ENCODE measurements at regions not wholly inside any gene's neighbourhood (a gene's known extent, or its start where the extent isn't known, plus 50 kb on each side); places are given as distances from the start of the nearest gene placed in this dataset.

GRCh38 chr3:175956964-175957363 lies 1097.8 kb downstream of the NAALADL2 start:
- peaks cover 4% of the 10 kb centered on the region for H3K36me3 Mint-ChIP-seq
- POLR2A ChIA-PET, result no interaction called here
- no peak overlapping the region for H3K27ac Mint-ChIP-seq
- H3K9me3 Mint-ChIP-seq, result peaks cover 12% of the 10 kb centered on the region
- CTCF ChIA-PET, result interaction anchor here (1.0 kb wide), 1 partner anchor 473 kb away, joined by 4 read pairs; no protein-coding TSS in a partner anchor
- no peaks in the 10 kb centered on the region for H3K4me1 Mint-ChIP-seq
- H3K4me3 Mint-ChIP-seq, result no peak overlapping the region
- ATAC-seq (peak; percentile 46), DNase-seq (ENCODE audit: low spot score) (no peak)
- TF ChIP-seq JAZF1 (CRISPR knock-in tag; IDR thresholded peaks at IDR 0.05) (no peak), HMGXB4 (CRISPR knock-in tag; IDR thresholded peaks at IDR 0.05) (no peak), AR (CRISPR knock-in tag; IDR thresholded peaks at IDR 0.05) (no peak), MYBL2 (CRISPR knock-in tag; IDR thresholded peaks at IDR 0.05) (no peak), MXD4 (CRISPR knock-in tag; IDR thresholded peaks at IDR 0.05; ENCODE audit: borderline replicate concordance) (no peak)
- H3K27me3 Mint-ChIP-seq (ENCODE audit: low read depth), result no peaks in the 10 kb centered on the region

GRCh38 chr3:175951047-175951694 lies 1092.0 kb downstream of the NAALADL2 start:
- TF ChIP-seq NR1H2 (CRISPR knock-in tag; IDR thresholded peaks at IDR 0.05) (no peak), RELA (CRISPR knock-in tag; IDR thresholded peaks at IDR 0.05; ENCODE audit: borderline replicate concordance) (no peak), ZMAT4 (CRISPR knock-in tag; IDR thresholded peaks at IDR 0.05) (no peak), GTF2I (CRISPR knock-in tag; conservative IDR thresholded peaks at IDR 0.05) (no peak), IRF1 (CRISPR knock-in tag; IDR thresholded peaks at IDR 0.05) (no peak), HMGA2 (CRISPR knock-in tag; IDR thresholded peaks at IDR 0.05) (no peak), ERG (CRISPR knock-in tag; IDR thresholded peaks at IDR 0.05) (no peak), TEAD1 (CRISPR knock-in tag; IDR thresholded peaks at IDR 0.05) (no peak), CTCF (IDR thresholded peaks at IDR 0.05) (no peak)
- peaks cover 13% of the 10 kb centered on the region for H3K4me1 Mint-ChIP-seq
- peak; percentile 59 for ATAC-seq
- no peak overlapping the region for H3K4me3 Mint-ChIP-seq
- ChIA-PET POLR2A (no interaction called here), CTCF (interaction anchor here (1.8 kb wide), 1 partner anchor 479 kb away, joined by 5 read pairs; no protein-coding TSS in a partner anchor)
- no peak overlapping the region for H3K27ac Mint-ChIP-seq
- H3K27me3 Mint-ChIP-seq (ENCODE audit: low read depth), result no peaks in the 10 kb centered on the region; the same call in 1 of the 2 replicates
- H3K36me3 Mint-ChIP-seq, result peaks cover 8% of the 10 kb centered on the region
- DNase-seq (ENCODE audit: low spot score), result no peak
- H3K9me3 Mint-ChIP-seq, result peaks cover 16% of the 10 kb centered on the region

Measured in WTC11 (cell line).